K562 (cell line): ENCODE measurements at regions not wholly inside any gene's neighbourhood (a gene's known extent, or its start where the extent isn't known, plus 50 kb on each side); places are given as distances from the start of the nearest gene placed in this dataset.

ENCODE experiments used
- ATAC-seq: fragments of 200-7000 bp; cut with Tn5 transposase; 3 replicates; pipeline ENCODE4 v1.9.1; 2020; ENCODE audit warnings: moderate library complexity
- BruUV-seq: library from RNA; stranded (reverse); fragments of 400-500 nt; replicated peaks from 2 replicates; lab custom pipeline; 2021; lab: Mats Ljungman, UMichigan
- CTCF ChIA-PET: fragments of 300-600 bp; formaldehyde crosslinking; extraction: SDS; loops from one replicate; lab custom pipeline; 2021; ENCODE audit warnings: low intra/inter-chr PET ratio; lab: Yijun Ruan, JAX
- POLR2A ChIA-PET: fragments of 300-600, 350-650 bp; sonication (Branson Sonifier 250); formaldehyde crosslinking; extraction: SDS; loops from one replicate; lab custom pipeline; 2021; ENCODE audit warnings: antibody characterized with exemption, inconsistent platforms; lab: Yijun Ruan, JAX
- DNase-seq, 4 experiments: peaks; one replicate each; pipeline versions ENCODE4 v3.0.0 to v3.0.0-alpha.2; 2011 to 2018; ENCODE audit warnings: low spot score in 3 of 4, mixed read lengths in 3 of 4; ENCODE audit errors: extremely low read depth in 1 of 4
- FAIRE-seq: peaks from 2 replicates; lab custom pipeline; 2011; peaks lifted over from hg19 to GRCh38; lab: Jason Lieb, UNC
- H2AFZ ChIP-seq: 2 replicates; pipeline ENCODE4 v1.6.0; 2011; ENCODE audit warnings: low read depth, low read length, control low read depth, inconsistent platforms
- H3K27ac ChIP-seq: fragments of 200-600 bp; 3 replicates; pipeline ENCODE4 v1.8.0; 2011; ENCODE audit warnings: low read depth, mild to moderate bottlenecking, control low read depth, inconsistent platforms, low read length, moderate library complexity, mixed read lengths; ENCODE audit errors: extremely low read depth
- H3K27me3 ChIP-seq, 2 experiments: fragments of 300-600 bp in 1 of 2; 2 replicates in 1 of 2; 3 replicates in 1 of 2; pipeline versions ENCODE4 v1.6.0 to v1.8.0; 2011; ENCODE audit warnings: inconsistent platforms in 2 of 2, low read length in 2 of 2, mild to moderate bottlenecking in 1 of 2, mixed read lengths in 1 of 2, moderate library complexity in 1 of 2; ENCODE audit not compliant: control insufficient read depth in 2 of 2, insufficient read depth in 2 of 2
- H3K36me3 ChIP-seq: fragments of 300-600 bp; 3 replicates; pipeline ENCODE4 v1.8.0; 2011; ENCODE audit warnings: mild to moderate bottlenecking, low read length, inconsistent platforms; ENCODE audit not compliant: control insufficient read depth, insufficient read depth
- H3K4me1 ChIP-seq, 2 experiments: fragments of 200-600 bp in 1 of 2; replicated peaks in 1 of 2; 2 replicates in 1 of 2; 3 replicates in 1 of 2; pipeline versions ENCODE4 v1.5.1 to v1.8.0; 2011; ENCODE audit warnings: inconsistent platforms in 2 of 2, low read length in 2 of 2, mild to moderate bottlenecking in 1 of 2, mixed read lengths in 1 of 2, moderate library complexity in 1 of 2; ENCODE audit not compliant: control insufficient read depth in 2 of 2, insufficient read depth in 2 of 2
- H3K4me2 ChIP-seq: 2 replicates; pipeline ENCODE4 v1.6.1; 2011; ENCODE audit warnings: low read length, control low read depth, inconsistent platforms, mixed read lengths; ENCODE audit not compliant: insufficient read depth
- H3K4me3 ChIP-seq: fragments of 200-600 bp; sonication (generic), shearing (Covaris generic); 2 replicates; pipeline ENCODE4 v1.5.1; 2016; ENCODE audit warnings: control low read depth, inconsistent platforms
- H3K79me2 ChIP-seq: fragments of 200-600 bp; 3 replicates; pipeline ENCODE4 v1.8.0; 2011; ENCODE audit warnings: low read length, inconsistent platforms; ENCODE audit not compliant: control insufficient read depth, insufficient read depth
- H3K9ac ChIP-seq, 2 experiments: 2 replicates each; pipeline versions ENCODE4 v1.6.0 to v1.6.1; 2011; ENCODE audit warnings: low read depth in 2 of 2, low read length in 2 of 2, control low read depth in 1 of 2, inconsistent platforms in 1 of 2, mild to moderate bottlenecking in 1 of 2, mixed read lengths in 1 of 2; ENCODE audit not compliant: insufficient read depth in 1 of 2
- H3K9me1 ChIP-seq: one replicate; pipeline ENCODE4 v1.6.0; 2011; ENCODE audit warnings: inconsistent platforms, mild to moderate bottlenecking, low read length, moderate library complexity; ENCODE audit not compliant: control insufficient read depth, insufficient read depth
- H3K9me3 ChIP-seq: replicated peaks from 2 replicates; pipeline ENCODE4 v1.5.1; 2011; ENCODE audit warnings: low read depth, low read length, inconsistent platforms; ENCODE audit not compliant: control insufficient read depth, insufficient read depth
- H4K20me1 ChIP-seq: replicated peaks from 2 replicates; pipeline ENCODE4 v1.6.1; 2011; ENCODE audit warnings: low read length, inconsistent platforms, mixed read lengths; ENCODE audit not compliant: control insufficient read depth, insufficient read depth
- ATF4 ChIP-seq: fragments of 450-650 bp; formaldehyde crosslinking; IDR thresholded peaks from 2 replicates; pipeline ENCODE4 v1.4.0; 2022; ENCODE audit warnings: mild to moderate bottlenecking, moderate library complexity
- CUX1 ChIP-seq: fragments of 200-800 bp; sonication (Bioruptor generic); IDR thresholded peaks from 2 replicates; pipeline ENCODE4 v1.6.1; 2016; ENCODE audit warnings: missing genetic modification characterization, missing compliant biosample characterization
- HSF4 ChIP-seq: fragments of 250-450 bp; sonication (Bioruptor Pico); IDR thresholded peaks from 2 replicates; pipeline ENCODE4 v2.1.2; 2022; ENCODE audit warnings: mild to moderate bottlenecking, moderate library complexity, borderline replicate concordance
- MAZ ChIP-seq, 2 experiments: fragments of 450-650 bp in 1 of 2; sonication (generic) in 1 of 2; formaldehyde crosslinking; IDR thresholded peaks in 1 of 2; conservative IDR thresholded peaks in 1 of 2; 2 replicates each; pipeline versions ENCODE4 v1.4.0 to v1.5.0; 2020; ENCODE audit warnings: mild to moderate bottlenecking in 1 of 2, missing genetic modification reagents in 1 of 2
- MEIS2 ChIP-seq: fragments of 450-650 bp; IDR thresholded peaks from 2 replicates; pipeline ENCODE4 v1.6.1; 2014; ENCODE audit warnings: mild to moderate bottlenecking; ENCODE audit not compliant: partially characterized antibody
- NFRKB ChIP-seq: fragments of 450-650 bp; IDR thresholded peaks from 2 replicates; pipeline ENCODE4 v1.6.1; 2016; ENCODE audit warnings: low read depth
- NR2F6 ChIP-seq: fragments of 450-650 bp; formaldehyde crosslinking; IDR thresholded peaks from 2 replicates; pipeline ENCODE4 v1.4.0; 2020; ENCODE audit warnings: mild to moderate bottlenecking
- SETDB1 ChIP-seq: IDR thresholded peaks from one replicate; pipeline ENCODE4 v1.6.1; 2012; ENCODE audit warnings: low read length, control low read depth, inconsistent platforms
- SMARCC2 ChIP-seq: fragments of 450-650 bp; IDR thresholded peaks from 2 replicates; pipeline ENCODE4 v1.6.1; 2017; ENCODE audit warnings: antibody characterized with exemption, moderate library complexity, mild to moderate bottlenecking, low read depth
- TCF15 ChIP-seq: fragments of 250-450 bp; sonication (Bioruptor Pico); IDR thresholded peaks from 2 replicates; pipeline ENCODE4 v1.8.0; 2022; ENCODE audit warnings: moderate library complexity, mild to moderate bottlenecking, inconsistent platforms
- TFAM ChIP-seq: fragments of 250-450 bp; sonication (Bioruptor Pico); conservative IDR thresholded peaks from 2 replicates; pipeline ENCODE4 v1.5.0; 2021; ENCODE audit warnings: mild to moderate bottlenecking, moderate library complexity
- ZNF197 ChIP-seq: fragments of 200-800 bp; sonication (Bioruptor generic); IDR thresholded peaks from 2 replicates; pipeline ENCODE4 v1.6.1; 2016; ENCODE audit warnings: low read depth, missing genetic modification characterization, missing compliant biosample characterization
- WGBS: fragments of 100-300 bp; shearing (Covaris generic); methylation state at CpG from one replicate; pipeline ENCODE4 v1.1.6; 2016; ENCODE audit warnings: low coverage, mixed read lengths; ENCODE audit not compliant: insufficient coverage; ENCODE audit errors: missing lambda C conversion rate; 5-methylcytosine and 5-hydroxymethylcytosine counted together
- in situ Hi-C: fragments of 300-500 bp; cut with MboI; formaldehyde crosslinking; loops from 4 replicates; pipeline ENCODE4 v1.15.0; 2018; ENCODE audit warnings: inconsistent platforms, mixed read lengths
- intact Hi-C: fragments of 100-400 bp; cut with micrococcal nuclease; formaldehyde crosslinking; loops from 2 replicates; pipeline ENCODE4 v1.14.2; 2022
- TF ChIP-seq, protein P1 (sequence below): sonication (generic); formaldehyde crosslinking; IDR thresholded peaks from 2 replicates; pipeline ENCODE4 v1.8.1; 2023; ENCODE audit warnings: mild to moderate bottlenecking, missing genetic modification reagents

DNA sequence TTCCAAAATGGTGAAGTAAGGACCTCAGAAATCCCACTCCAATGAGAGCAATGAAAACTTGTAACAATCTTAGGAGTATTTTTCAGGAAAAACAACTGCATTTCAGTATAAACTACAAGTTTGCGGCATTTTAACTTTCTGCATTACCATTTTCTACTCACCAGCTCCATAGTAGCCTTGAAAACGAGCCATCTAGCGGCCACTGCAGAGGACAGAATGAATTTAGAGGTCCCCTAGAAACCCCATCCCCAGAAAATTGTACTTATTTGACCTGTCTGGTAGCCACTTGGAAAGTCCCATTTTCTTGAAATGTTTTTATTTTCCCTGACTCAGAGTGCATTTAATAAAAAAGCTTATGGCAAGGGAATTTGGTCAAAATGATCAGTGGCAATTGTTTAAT is 205.4 kb upstream of the ITGA1 start:
- Histone ChIP-seq H3K9me3 (no peaks in the 10 kb centered on the region), H3K9me1 (no peaks in the 10 kb centered on the region), H3K27ac (no peak overlapping the region), H4K20me1 (no peaks in the 10 kb centered on the region), H3K4me2 (no peak overlapping the region), H3K4me1 (no peaks in the 10 kb centered on the region), H3K9ac (no peak overlapping the region), H3K36me3 (no peaks in the 10 kb centered on the region), H3K4me3 (no peak overlapping the region), H2AFZ (no peak overlapping the region), H3K27me3 (no peaks in the 10 kb centered on the region), H3K79me2 (no peaks in the 10 kb centered on the region)
- WGBS = 0% methylated on average over 3 of the region's 3 CpGs
- no peak for DNase-seq
- CTCF ChIA-PET = no interaction called here
- intact Hi-C loops = no loop called here
- no TSS peak for BruUV-seq
- no peak for FAIRE-seq
- in situ Hi-C loops = no loop called here
- POLR2A ChIA-PET = interaction anchor here (0.8 kb wide), 1 partner anchor 1294 kb away, joined by 3 read pairs; no protein-coding TSS in a partner anchor
- no peak for ATAC-seq
- no peak for TF ChIP-seq ZNF197
- no peak for TF ChIP-seq HSF4
- TF ChIP-seq TCF15 (CRISPR knock-in tag) = no peak
- no peak for TF ChIP-seq CUX1 (CRISPR knock-in tag)
- TF ChIP-seq MEIS2 = no peak
- no peak for TF ChIP-seq NFRKB
- TF ChIP-seq TFAM (CRISPR knock-in tag) = no peak
- TF ChIP-seq NR2F6 (CRISPR knock-in tag) = no peak
- TF ChIP-seq ATF4 (CRISPR knock-in tag) = no peak
- TF ChIP-seq, protein P1, sequence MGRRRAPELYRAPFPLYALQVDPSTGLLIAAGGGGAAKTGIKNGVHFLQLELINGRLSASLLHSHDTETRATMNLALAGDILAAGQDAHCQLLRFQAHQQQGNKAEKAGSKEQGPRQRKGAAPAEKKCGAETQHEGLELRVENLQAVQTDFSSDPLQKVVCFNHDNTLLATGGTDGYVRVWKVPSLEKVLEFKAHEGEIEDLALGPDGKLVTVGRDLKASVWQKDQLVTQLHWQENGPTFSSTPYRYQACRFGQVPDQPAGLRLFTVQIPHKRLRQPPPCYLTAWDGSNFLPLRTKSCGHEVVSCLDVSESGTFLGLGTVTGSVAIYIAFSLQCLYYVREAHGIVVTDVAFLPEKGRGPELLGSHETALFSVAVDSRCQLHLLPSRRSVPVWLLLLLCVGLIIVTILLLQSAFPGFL (CRISPR knock-in tag) = no peak
- no peak for TF ChIP-seq SMARCC2
- TF ChIP-seq MAZ (CRISPR knock-in tag; conservative IDR thresholded peaks at IDR 0.05 in 1 of 2, IDR thresholded peaks at IDR 0.05 in 1 of 2) = no peak
- no peak for TF ChIP-seq SETDB1
